Cardiac muscle cell (in vitro differentiated cells and primary cell): ENCODE measurements at regions not wholly inside any gene's neighbourhood (a gene's known extent, or its start where the extent isn't known, plus 50 kb on each side); places are given as distances from the start of the nearest gene placed in this dataset.
A peak's percentile ranks its signal among the peaks of the same experiment; 100 is the strongest.

Experiments used
- DNase-seq, 2 donors: peaks; one replicate each; pipeline versions ENCODE4 v3.0.0 to v3.0.0-alpha.2; 2010 to 2017; ENCODE audit warnings: low read depth in 1 of 2, low spot score in 1 of 2
- H3K27ac ChIP-seq: fragments of 200-600 bp; sonication (generic); 2 replicates; pipeline ENCODE4 v1.5.1; 2016
- H3K27me3 ChIP-seq: fragments of 200-600 bp; sonication (generic); 2 replicates; pipeline ENCODE4 v1.6.0; 2016; ENCODE audit warnings: control low read depth
- H3K36me3 ChIP-seq: fragments of 200-600 bp; sonication (generic); 2 replicates; pipeline ENCODE4 v1.5.1; 2016; ENCODE audit warnings: control low read depth
- H3K4me1 ChIP-seq: fragments of 200-600 bp; sonication (generic); 2 replicates; pipeline ENCODE4 v1.8.1; 2017; ENCODE audit warnings: low read depth, mild to moderate bottlenecking, mixed run types
- H3K4me3 ChIP-seq: fragments of 200-600 bp; sonication (generic); 2 replicates; pipeline ENCODE4 v1.5.1; 2016; ENCODE audit warnings: mild to moderate bottlenecking
- H3K9me3 ChIP-seq: fragments of 200-600 bp; sonication (generic); 2 replicates; pipeline ENCODE4 v1.5.1; 2017; ENCODE audit warnings: low read depth, mild to moderate bottlenecking, control low read depth
- CTCF ChIP-seq: IDR thresholded peaks from 2 replicates; pipeline ENCODE4 v1.5.1; 2012; ENCODE audit warnings: low read depth, mild to moderate bottlenecking, low read length

GRCh38 chr1:14539309-14539708 is 59.2 kb upstream of the KAZN start:
- H3K9me3 ChIP-seq = no peaks in the 10 kb centered on the region
- H3K27ac ChIP-seq = no peak overlapping the region
- H3K4me3 ChIP-seq = no peak overlapping the region
- no peak for DNase-seq
- no peaks in the 10 kb centered on the region for H3K36me3 ChIP-seq
- no peaks in the 10 kb centered on the region for H3K27me3 ChIP-seq
- no peak for TF ChIP-seq CTCF
- H3K4me1 ChIP-seq = no peaks in the 10 kb centered on the region

- H3K27ac ChIP-seq = no peak overlapping the region
- H3K27me3 ChIP-seq = no peaks in the 10 kb centered on the region
- H3K4me3 ChIP-seq = no peak overlapping the region
- DNase-seq = no peak
- no peaks in the 10 kb centered on the region for H3K9me3 ChIP-seq
- H3K36me3 ChIP-seq = no peaks in the 10 kb centered on the region
- no peak for TF ChIP-seq CTCF
- no peaks in the 10 kb centered on the region for H3K4me1 ChIP-seq
Measured at GRCh38 chr1:14539953-14540563, 58.4 kb upstream of the KAZN start.

DNA sequence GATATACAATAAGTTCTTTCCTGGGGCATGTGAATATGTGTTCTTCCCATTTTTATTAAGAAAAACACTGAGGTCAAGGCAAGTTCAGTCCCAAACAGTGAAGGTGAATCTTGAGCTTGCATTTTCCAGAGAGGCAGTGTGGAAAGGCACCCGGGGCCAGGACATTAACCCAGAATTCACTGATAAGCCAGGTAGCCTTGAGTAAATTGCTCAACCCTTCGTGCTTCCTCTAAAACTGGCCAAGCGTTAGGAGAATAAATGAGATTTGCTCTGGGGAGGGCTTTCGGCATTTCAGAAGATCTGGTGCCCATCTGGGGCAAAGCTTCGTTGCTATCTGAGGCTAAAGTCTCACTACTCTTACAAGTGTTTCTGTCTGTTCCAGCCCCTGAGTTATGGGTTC is 57.1 kb upstream of the KAZN start:
- DNase-seq = no peak
- Histone ChIP-seq H3K4me1 (no peaks in the 10 kb centered on the region), H3K9me3 (no peaks in the 10 kb centered on the region), H3K27me3 (no peaks in the 10 kb centered on the region), H3K27ac (no peak overlapping the region), H3K4me3 (no peak overlapping the region), H3K36me3 (no peaks in the 10 kb centered on the region)
- no peak for TF ChIP-seq CTCF

GRCh38 chr1:14543191-14543840 is 55.2 kb upstream of the KAZN start:
- H3K4me3 ChIP-seq = no peak overlapping the region
- no peaks in the 10 kb centered on the region for H3K9me3 ChIP-seq
- TF ChIP-seq CTCF = no peak
- no peaks in the 10 kb centered on the region for H3K27me3 ChIP-seq
- H3K36me3 ChIP-seq = no peaks in the 10 kb centered on the region
- DNase-seq = peak in 1 of 2 donors; percentile 77
- H3K27ac ChIP-seq = no peak overlapping the region
- no peaks in the 10 kb centered on the region for H3K4me1 ChIP-seq

GRCh38 chr1:14544319-14544718 is 54.2 kb upstream of the KAZN start:
- Histone ChIP-seq H3K9me3 (no peaks in the 10 kb centered on the region), H3K36me3 (no peaks in the 10 kb centered on the region), H3K4me3 (no peak overlapping the region), H3K27me3 (no peaks in the 10 kb centered on the region), H3K4me1 (no peaks in the 10 kb centered on the region), H3K27ac (no peak overlapping the region)
- DNase-seq = no peak
- TF ChIP-seq CTCF = no peak
